Upper lobe of left lung (tissue), 4 donors: ENCODE measurements at regions not wholly inside any gene's neighbourhood (a gene's known extent, or its start where the extent isn't known, plus 50 kb on each side); places are given as distances from the start of the nearest gene placed in this dataset.

Experiments
- CTCF ChIP-seq, 6 experiments: fragments of 450-650 bp in 4 of 6; fragments of 200-600 bp in 2 of 6; sonication (generic) in 2 of 6; IDR thresholded peaks; one replicate each; pipeline ENCODE4 v1.5.1; 2016 to 2019; ENCODE audit warnings: antibody characterized with exemption in 6 of 6
- EP300 ChIP-seq, 4 donors: sonication (generic); formaldehyde crosslinking; IDR thresholded peaks; one replicate each; pipeline ENCODE4 v1.5.1; 2017; ENCODE audit warnings: antibody characterized with exemption in 4 of 4, control low read depth in 2 of 4
- POLR2A ChIP-seq, 4 donors: fragments of 450-650 bp; IDR thresholded peaks; one replicate each; pipeline ENCODE4 v1.5.1; 2016 to 2017; ENCODE audit warnings: antibody characterized with exemption in 4 of 4, mild to moderate bottlenecking in 2 of 4
- POLR2AphosphoS5 ChIP-seq, 2 donors: sonication (generic); formaldehyde crosslinking; IDR thresholded peaks; one replicate each; pipeline ENCODE4 v1.5.1; 2017; ENCODE audit warnings: antibody characterized with exemption in 2 of 2

GRCh38 chr6:115666997-115667396, 393.7 kb downstream of the FRK start:
- no peak for TF ChIP-seq CTCF (IDR thresholded peaks at IDR 0.05)
- TF ChIP-seq POLR2AphosphoS5 (IDR thresholded peaks at IDR 0.05): no peak
- no peak for TF ChIP-seq EP300 (IDR thresholded peaks at IDR 0.05)
- no peak for TF ChIP-seq POLR2A (IDR thresholded peaks at IDR 0.05)
